GM18519 (cell line): ENCODE measurements at regions not wholly inside any gene's neighbourhood (a gene's known extent, or its start where the extent isn't known, plus 50 kb on each side); places are given as distances from the start of the nearest gene placed in this dataset.

Experiments
- ATAC-seq: cut with Tn5 transposase; IDR thresholded peaks from one replicate; pipeline ENCODE4 v1.9.1; 2021; ENCODE audit warnings: mild to moderate bottlenecking, moderate library complexity; ENCODE audit not compliant: unreplicated experiment, low FRiP score

- no peak for ATAC-seq
These were observed 380.3 kb downstream of the PLPP3 start for GRCh38 chr1:56199061-56199460.

- no peak for ATAC-seq
These were observed 381.4 kb downstream of the PLPP3 start for GRCh38 chr1:56197946-56198345.

GRCh38 chr1:56196839-56197238, 382.5 kb downstream of the PLPP3 start:
- ATAC-seq: no peak

GRCh38 chr1:56194701-56195300, 384.6 kb downstream of the PLPP3 start:
- ATAC-seq: no peak

GRCh38 chr1:56193656-56194055, 385.7 kb downstream of the PLPP3 start:
- no peak for ATAC-seq

- ATAC-seq: no peak
These were observed 388.0 kb downstream of the PLPP3 start for GRCh38 chr1:56191369-56191768.

GRCh38 chr1:56190806-56191365, 388.5 kb downstream of the PLPP3 start:
- no peak for ATAC-seq

- no peak for ATAC-seq
These were observed 389.2 kb downstream of the PLPP3 start for GRCh38 chr1:56189946-56190805.

- ATAC-seq: no peak
These were observed 389.9 kb downstream of the PLPP3 start for GRCh38 chr1:56189454-56189853.

- ATAC-seq: no peak
These were observed 390.5 kb downstream of the PLPP3 start for GRCh38 chr1:56188855-56189254.

- no peak for ATAC-seq
These were observed 391.1 kb downstream of the PLPP3 start for GRCh38 chr1:56188221-56188620.

- ATAC-seq: no peak
These were observed 392.0 kb downstream of the PLPP3 start for GRCh38 chr1:56187405-56187804.

- no peak for ATAC-seq
These were observed 393.9 kb downstream of the PLPP3 start for GRCh38 chr1:56185493-56185892.

- ATAC-seq: no peak
These were observed 396.2 kb downstream of the PLPP3 start for GRCh38 chr1:56183151-56183550.

GRCh38 chr1:56180520-56181190, 398.7 kb downstream of the PLPP3 start:
- ATAC-seq: no peak

- no peak for ATAC-seq
These were observed 399.8 kb downstream of the PLPP3 start for GRCh38 chr1:56179543-56179942.

GRCh38 chr1:56175211-56175610, 404.2 kb downstream of the PLPP3 start:
- no peak for ATAC-seq

- ATAC-seq: no peak
These were observed 405.0 kb downstream of the PLPP3 start for GRCh38 chr1:56174176-56174885.

GRCh38 chr1:56173736-56174135, 405.6 kb downstream of the PLPP3 start:
- no peak for ATAC-seq

- no peak for ATAC-seq
These were observed 407.7 kb downstream of the PLPP3 start for GRCh38 chr1:56171670-56172069.
